Common myeloid progenitor, CD34-positive (primary cell): ENCODE measurements at regions not wholly inside any gene's neighbourhood (a gene's known extent, or its start where the extent isn't known, plus 50 kb on each side); places are given as distances from the start of the nearest gene placed in this dataset.

Source experiments
- CTCF ChIA-PET: fragments of 350-600 bp; sonication (Branson Sonifier 250); formaldehyde crosslinking; loops from one replicate; lab custom pipeline; 2021; ENCODE audit warnings: antibody characterized with exemption; lab: Charles Lee
- POLR2A ChIA-PET: fragments of 350-600 bp; sonication (Branson Sonifier 250); formaldehyde crosslinking; loops from one replicate; lab custom pipeline; 2021; ENCODE audit warnings: antibody characterized with exemption; lab: Charles Lee
- DNase-seq, 3 donors: peaks; one replicate each; pipeline versions ENCODE4 v3.0.0 to v3.0.0-alpha.2; 2013
- H3K27ac ChIP-seq, 2 experiments: 1 replicate in 1 of 2; 2 replicates in 1 of 2; pipeline ENCODE4 v1.7.0; 2013; ENCODE audit warnings: inconsistent platforms in 2 of 2, low read length in 2 of 2, mild to moderate bottlenecking in 2 of 2, low read depth in 1 of 2, moderate library complexity in 1 of 2; ENCODE audit not compliant: severe bottlenecking in 2 of 2, insufficient read depth in 1 of 2, poor library complexity in 1 of 2
- H3K27me3 ChIP-seq, 5 experiments: replicated peaks in 2 of 5; 1 replicate in 3 of 5; 2 replicates in 2 of 5; pipeline versions ENCODE4 v1.6.1 to v1.7.0; 2013; ENCODE audit warnings: low read length in 4 of 5, mild to moderate bottlenecking in 2 of 5, moderate library complexity in 2 of 5, inconsistent platforms in 1 of 5; ENCODE audit not compliant: insufficient read depth in 5 of 5, control insufficient read depth in 4 of 5
- H3K36me3 ChIP-seq, 4 experiments: 1 replicate in 2 of 4; 2 replicates in 2 of 4; pipeline versions ENCODE4 v1.6.1 to v1.7.0; 2013; ENCODE audit warnings: low read length in 3 of 4, control low read depth in 1 of 4, mild to moderate bottlenecking in 1 of 4; ENCODE audit not compliant: control insufficient read depth in 4 of 4, insufficient read depth in 4 of 4
- H3K4me1 ChIP-seq, 4 experiments: 1 replicate in 3 of 4; 2 replicates in 1 of 4; pipeline versions ENCODE4 v1.6.1 to v1.7.1; 2013; ENCODE audit warnings: low read length in 3 of 4, mild to moderate bottlenecking in 3 of 4, control low read depth in 1 of 4, inconsistent platforms in 1 of 4, moderate library complexity in 1 of 4; ENCODE audit not compliant: control insufficient read depth in 4 of 4, insufficient read depth in 4 of 4; ENCODE audit errors: control extremely low read depth in 1 of 4
- H3K4me3 ChIP-seq, 7 experiments: 1 replicate in 4 of 7; 2 replicates in 3 of 7; pipeline versions ENCODE4 v1.5.1 to v1.7.0; 2013; ENCODE audit warnings: mild to moderate bottlenecking in 7 of 7, low read length in 6 of 7, moderate library complexity in 6 of 7, inconsistent platforms in 2 of 7, low read depth in 2 of 7, control low read depth in 1 of 7; ENCODE audit not compliant: insufficient read depth in 4 of 7, control insufficient read depth in 1 of 7; ENCODE audit errors: extremely low read depth in 1 of 7
- H3K9me3 ChIP-seq, 5 experiments: 1 replicate in 4 of 5; 2 replicates in 1 of 5; pipeline versions ENCODE4 v1.6.1 to v1.7.1; 2013; ENCODE audit warnings: low read length in 4 of 5, mild to moderate bottlenecking in 2 of 5, inconsistent platforms in 1 of 5, low read depth in 1 of 5, moderate library complexity in 1 of 5; ENCODE audit not compliant: control insufficient read depth in 4 of 5, insufficient read depth in 2 of 5; ENCODE audit errors: control extremely low read depth in 1 of 5
- WGBS: methylation state at CpG from one replicate; pipeline ENCODE4 v1.1.5; 2013; ENCODE audit not compliant: insufficient coverage; 5-methylcytosine and 5-hydroxymethylcytosine counted together

DNA sequence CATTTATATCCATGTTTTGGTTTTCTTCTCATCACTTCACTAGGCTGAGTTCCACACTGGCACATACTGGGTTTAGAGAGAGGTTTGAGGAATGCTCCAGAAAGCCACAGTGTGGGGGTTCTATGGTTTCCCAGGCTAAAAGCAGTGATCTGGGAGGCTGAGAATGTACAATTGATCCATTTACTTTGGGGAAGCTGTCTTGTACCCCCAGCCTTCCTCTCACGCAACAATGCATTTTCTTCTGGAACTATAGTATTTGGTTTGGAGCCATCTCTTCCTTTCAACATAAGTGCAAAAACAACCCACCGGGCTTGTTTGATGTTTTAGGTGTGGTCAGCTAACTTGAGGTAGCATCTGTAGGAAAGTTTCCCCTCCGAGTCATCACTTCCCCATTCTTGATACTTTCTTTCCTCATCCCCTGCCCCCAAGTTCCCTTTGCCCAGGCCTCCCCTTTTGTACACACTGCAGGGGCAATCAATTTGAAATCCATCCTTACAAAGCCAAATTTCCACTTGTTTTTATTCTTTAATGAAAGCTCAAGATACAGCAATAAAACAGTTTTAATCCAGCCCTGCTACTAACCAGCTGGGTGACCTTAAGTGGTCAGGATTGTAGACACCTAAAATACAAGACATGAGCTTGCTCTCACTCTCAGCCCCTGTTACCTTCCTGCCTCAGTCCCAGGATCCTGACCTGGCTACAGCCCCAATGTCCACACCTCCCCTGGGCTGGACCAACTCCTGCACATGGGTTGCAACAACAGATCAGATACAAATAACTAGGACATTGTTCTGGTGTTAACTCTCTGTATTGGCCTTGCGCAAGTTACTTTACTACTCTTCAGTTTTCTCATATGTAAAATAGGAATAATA lies 109.2 kb downstream of the FHDC1 start:
- no peaks in the 10 kb centered on the region for H3K27me3 ChIP-seq
- POLR2A ChIA-PET: interaction anchor here (0.5 to 1.1 kb wide), 2 partner anchors 95 to 314 kb away, joined by 3 to 4 read pairs; no protein-coding TSS in a partner anchor
- H3K4me3 ChIP-seq: no peak overlapping the region
- H3K9me3 ChIP-seq: peaks cover 0 to 9% (median 2%) of the 10 kb centered on the region in 5 experiments
- DNase-seq: peak; percentile 34 to 90 (median 88)
- H3K4me1 ChIP-seq: peaks cover 2 to 13% (median 7%) of the 10 kb centered on the region in 4 experiments
- no peaks in the 10 kb centered on the region for H3K36me3 ChIP-seq
- CTCF ChIA-PET: interaction anchor here (0.8 to 2.1 kb wide), 4 partner anchors 12 to 44 kb away, joined by 3 to 6 read pairs (median 4); no protein-coding TSS in a partner anchor
- no CpG with 5 or more reads among the region's 4 CpGs for WGBS
- H3K27ac ChIP-seq: no peak overlapping the region

DNA sequence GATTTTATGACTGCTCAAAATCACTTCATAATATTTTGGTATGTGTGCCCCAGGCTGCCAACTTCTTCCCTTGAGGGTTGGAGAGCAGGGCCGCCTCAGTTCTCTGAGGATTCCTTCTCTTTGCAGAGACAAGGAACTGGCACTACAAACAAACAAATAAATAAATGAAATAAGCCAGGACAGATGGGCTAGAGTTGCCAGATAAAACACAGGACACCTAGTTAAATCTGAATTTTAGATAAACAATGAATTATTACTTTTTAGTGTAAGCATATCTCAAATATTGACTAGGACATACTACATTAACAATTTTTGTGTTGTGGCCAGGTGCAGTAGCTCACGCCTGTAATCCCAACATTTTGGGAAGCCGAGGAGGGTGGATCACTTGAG lies 122.5 kb downstream of the FHDC1 start:
- Histone ChIP-seq H3K4me3 (no peak overlapping the region), H3K27me3 (no peaks in the 10 kb centered on the region), H3K9me3 (no peaks in the 10 kb centered on the region), H3K4me1 (peaks cover 0 to 13% (median 0%) of the 10 kb centered on the region in 4 experiments), H3K27ac (no peak overlapping the region), H3K36me3 (no peaks in the 10 kb centered on the region)
- DNase-seq: no peak
- ChIA-PET CTCF (no interaction called here), POLR2A (no interaction called here)
- WGBS: 100% methylated on average over 2 of the region's 3 CpGs

DNA sequence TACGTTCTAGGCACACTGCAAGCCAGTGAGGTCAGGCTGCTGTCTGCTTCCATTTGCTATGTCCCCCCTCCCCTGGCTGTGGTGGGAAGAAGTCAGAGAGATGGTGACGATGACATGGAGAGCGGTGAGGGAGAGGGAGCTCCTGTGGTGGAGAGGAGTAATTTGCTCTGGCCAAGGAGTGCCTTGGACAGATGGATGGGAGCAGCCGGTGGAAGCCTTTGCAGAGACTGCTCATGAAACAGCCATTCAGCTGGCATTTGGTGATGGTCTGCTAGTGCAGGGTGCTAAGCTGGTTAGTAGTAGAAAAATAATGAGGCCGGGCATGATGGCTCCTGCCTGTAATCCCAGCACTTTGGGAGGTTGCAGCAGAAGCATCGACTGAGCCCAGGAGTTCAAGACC lies 124.1 kb downstream of the FHDC1 start:
- ChIA-PET POLR2A (no interaction called here), CTCF (interaction anchor here (1.1 kb wide), 1 partner anchor 21 kb away, joined by 4 read pairs; no protein-coding TSS in a partner anchor)
- 100% methylated on average over 4 of the region's 6 CpGs for WGBS

DNA sequence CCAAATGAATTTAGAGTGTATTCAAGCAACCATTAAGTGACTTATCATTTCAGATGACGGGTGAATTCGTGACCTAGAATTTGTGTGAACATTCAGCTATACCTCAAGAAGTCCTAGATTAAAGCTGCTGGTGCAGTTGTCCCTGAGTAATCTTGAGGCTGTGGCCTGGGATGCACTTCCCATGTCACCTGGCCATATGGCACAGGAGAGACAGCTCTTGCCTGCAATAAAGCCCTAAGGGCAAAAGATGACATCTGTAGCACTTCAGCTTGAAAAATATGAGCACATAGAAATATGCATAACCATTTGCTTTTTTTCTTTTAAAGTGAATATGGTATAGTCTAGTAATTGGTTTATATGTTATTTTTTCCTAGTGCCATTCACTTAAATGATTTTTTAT lies 125.8 kb downstream of the FHDC1 start:
- Histone ChIP-seq H3K4me1 (no peaks in the 10 kb centered on the region), H3K27me3 (no peaks in the 10 kb centered on the region), H3K36me3 (no peaks in the 10 kb centered on the region), H3K4me3 (no peak overlapping the region), H3K9me3 (no peaks in the 10 kb centered on the region), H3K27ac (no peak overlapping the region)
- ChIA-PET POLR2A (no interaction called here), CTCF (interaction anchor here (1.0 to 1.1 kb wide), 2 partner anchors 21 to 65 kb away, joined by 3 read pairs; no protein-coding TSS in a partner anchor)
- 100% methylated on average over 2 of the region's 2 CpGs for WGBS
- no peak for DNase-seq

More for the DNA sequence above, 124.1 kb downstream of the FHDC1 start:
- Histone ChIP-seq H3K9me3 (no peaks in the 10 kb centered on the region), H3K4me3 (no peak overlapping the region), H3K27ac (no peak overlapping the region), H3K4me1 (peaks cover 0 to 13% (median 0%) of the 10 kb centered on the region in 4 experiments), H3K27me3 (no peaks in the 10 kb centered on the region), H3K36me3 (no peaks in the 10 kb centered on the region)
- no peak for DNase-seq

DNA sequence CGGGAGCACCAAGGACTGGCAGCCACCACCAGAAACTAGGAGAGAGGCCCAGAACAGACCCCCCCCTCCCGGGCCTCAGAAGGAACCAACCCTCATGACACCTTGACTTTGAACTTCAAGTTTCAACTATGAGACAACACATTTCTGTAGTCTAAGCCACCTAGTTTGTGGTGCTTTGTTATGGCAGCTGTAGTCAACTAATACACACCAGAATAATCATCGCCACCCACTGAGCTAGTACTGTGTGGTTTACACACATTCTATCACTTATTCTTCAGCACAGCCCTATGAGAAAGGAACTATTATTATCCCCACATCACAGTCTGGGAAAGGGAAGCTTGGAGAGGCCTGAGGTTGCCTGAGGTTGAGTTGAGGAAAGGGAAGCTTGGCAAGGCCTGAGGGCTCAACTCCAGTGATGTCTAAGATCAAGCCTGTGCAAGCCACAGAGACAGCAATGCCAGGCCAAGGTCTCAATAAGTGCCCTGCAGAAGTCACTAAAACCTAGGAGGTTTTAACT lies 126.6 kb downstream of the FHDC1 start:
- H3K36me3 ChIP-seq: no peaks in the 10 kb centered on the region
- no peaks in the 10 kb centered on the region for H3K9me3 ChIP-seq
- CTCF ChIA-PET: no interaction called here
- no peak overlapping the region for H3K27ac ChIP-seq
- no peaks in the 10 kb centered on the region for H3K4me1 ChIP-seq
- no peak overlapping the region for H3K4me3 ChIP-seq
- POLR2A ChIA-PET: no interaction called here
- no peak for DNase-seq
- no peaks in the 10 kb centered on the region for H3K27me3 ChIP-seq
- 100% methylated on average over 1 of the region's 3 CpGs for WGBS

DNA sequence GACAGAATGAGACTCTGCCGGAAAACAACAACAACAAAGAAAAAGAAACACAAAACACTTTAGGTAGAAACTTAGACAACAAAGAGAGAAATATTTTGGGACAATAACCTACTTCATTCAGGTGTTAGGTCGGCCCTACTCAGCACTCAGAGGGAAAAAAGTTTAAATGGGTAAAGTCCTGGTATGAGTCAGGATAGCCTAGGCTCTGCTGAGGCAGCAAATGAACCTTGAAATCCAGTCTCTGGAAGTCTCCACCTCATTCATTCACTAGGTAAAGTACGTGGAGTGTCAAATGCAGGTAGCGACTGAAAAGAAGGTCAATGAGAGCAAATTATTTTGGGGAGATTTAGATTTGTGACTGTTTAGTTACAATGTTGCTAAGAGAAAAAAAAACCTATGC lies 127.4 kb downstream of the FHDC1 start:
- POLR2A ChIA-PET: no interaction called here

DNA sequence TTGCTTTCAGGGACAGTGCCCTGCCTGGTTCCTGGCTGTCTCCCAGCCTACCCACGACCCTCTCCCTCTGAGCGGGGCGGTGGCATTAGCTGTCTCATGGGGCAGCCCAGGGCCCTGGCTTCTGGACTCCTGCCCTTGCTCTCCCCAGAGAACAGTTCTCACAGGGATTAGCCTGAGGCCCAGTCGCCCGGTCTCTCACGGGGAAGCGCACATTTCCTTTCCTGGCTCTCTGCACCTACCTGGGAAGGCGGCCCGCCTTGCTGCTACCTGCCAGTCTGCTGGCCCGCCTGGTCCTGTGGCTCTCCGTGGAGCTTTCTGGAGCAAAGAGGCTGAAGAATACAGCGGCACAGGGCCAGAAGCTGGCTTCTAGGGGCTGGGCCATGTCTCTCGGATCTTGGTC lies 128.4 kb downstream of the FHDC1 start:
- no peaks in the 10 kb centered on the region for H3K4me1 ChIP-seq
- no peak overlapping the region for H3K27ac ChIP-seq
- WGBS: 95% methylated on average over 13 of the region's 13 CpGs
- no peaks in the 10 kb centered on the region for H3K36me3 ChIP-seq
- no peaks in the 10 kb centered on the region for H3K9me3 ChIP-seq
- no peak for DNase-seq
- H3K27me3 ChIP-seq: no peaks in the 10 kb centered on the region
- H3K4me3 ChIP-seq: no peak overlapping the region
- ChIA-PET CTCF (no interaction called here), POLR2A (interaction anchor here (0.6 to 0.7 kb wide), 2 partner anchors 15 to 214 kb away, joined by 3 to 5 read pairs; no protein-coding TSS in a partner anchor)

More for the DNA sequence above, 127.4 kb downstream of the FHDC1 start:
- Histone ChIP-seq H3K9me3 (no peaks in the 10 kb centered on the region), H3K27me3 (no peaks in the 10 kb centered on the region), H3K36me3 (no peaks in the 10 kb centered on the region), H3K4me3 (no peak overlapping the region), H3K27ac (no peak overlapping the region), H3K4me1 (no peaks in the 10 kb centered on the region)
- CTCF ChIA-PET: no interaction called here
- WGBS: 100% methylated on average over 2 of the region's 4 CpGs
- DNase-seq: no peak
